K562 (cell line): ENCODE measurements at regions not wholly inside any gene's neighbourhood (a gene's known extent, or its start where the extent isn't known, plus 50 kb on each side); places are given as distances from the start of the nearest gene placed in this dataset.

ENCODE experiments used
- ATAC-seq: fragments of 200-7000 bp; cut with Tn5 transposase; 3 replicates; pipeline ENCODE4 v1.9.1; 2020; ENCODE audit warnings: moderate library complexity
- BruUV-seq: library from RNA; stranded (reverse); fragments of 400-500 nt; replicated peaks from 2 replicates; lab custom pipeline; 2021; lab: Mats Ljungman, UMichigan
- CTCF ChIA-PET: fragments of 300-600 bp; formaldehyde crosslinking; extraction: SDS; loops from one replicate; lab custom pipeline; 2021; ENCODE audit warnings: low intra/inter-chr PET ratio; lab: Yijun Ruan, JAX
- POLR2A ChIA-PET: fragments of 300-600, 350-650 bp; sonication (Branson Sonifier 250); formaldehyde crosslinking; extraction: SDS; loops from one replicate; lab custom pipeline; 2021; ENCODE audit warnings: antibody characterized with exemption, inconsistent platforms; lab: Yijun Ruan, JAX
- DNase-seq, 4 experiments: peaks; one replicate each; pipeline versions ENCODE4 v3.0.0 to v3.0.0-alpha.2; 2011 to 2018; ENCODE audit warnings: low spot score in 3 of 4, mixed read lengths in 3 of 4; ENCODE audit errors: extremely low read depth in 1 of 4
- FAIRE-seq: peaks from 2 replicates; lab custom pipeline; 2011; peaks lifted over from hg19 to GRCh38; lab: Jason Lieb, UNC
- H2AFZ ChIP-seq: 2 replicates; pipeline ENCODE4 v1.6.0; 2011; ENCODE audit warnings: low read depth, low read length, control low read depth, inconsistent platforms
- H3K27ac ChIP-seq: fragments of 200-600 bp; 3 replicates; pipeline ENCODE4 v1.8.0; 2011; ENCODE audit warnings: low read depth, mild to moderate bottlenecking, control low read depth, inconsistent platforms, low read length, moderate library complexity, mixed read lengths; ENCODE audit errors: extremely low read depth
- H3K27me3 ChIP-seq, 2 experiments: fragments of 300-600 bp in 1 of 2; 2 replicates in 1 of 2; 3 replicates in 1 of 2; pipeline versions ENCODE4 v1.6.0 to v1.8.0; 2011; ENCODE audit warnings: inconsistent platforms in 2 of 2, low read length in 2 of 2, mild to moderate bottlenecking in 1 of 2, mixed read lengths in 1 of 2, moderate library complexity in 1 of 2; ENCODE audit not compliant: control insufficient read depth in 2 of 2, insufficient read depth in 2 of 2
- H3K36me3 ChIP-seq: fragments of 300-600 bp; 3 replicates; pipeline ENCODE4 v1.8.0; 2011; ENCODE audit warnings: mild to moderate bottlenecking, low read length, inconsistent platforms; ENCODE audit not compliant: control insufficient read depth, insufficient read depth
- H3K4me1 ChIP-seq, 2 experiments: fragments of 200-600 bp in 1 of 2; replicated peaks in 1 of 2; 2 replicates in 1 of 2; 3 replicates in 1 of 2; pipeline versions ENCODE4 v1.5.1 to v1.8.0; 2011; ENCODE audit warnings: inconsistent platforms in 2 of 2, low read length in 2 of 2, mild to moderate bottlenecking in 1 of 2, mixed read lengths in 1 of 2, moderate library complexity in 1 of 2; ENCODE audit not compliant: control insufficient read depth in 2 of 2, insufficient read depth in 2 of 2
- H3K4me2 ChIP-seq: 2 replicates; pipeline ENCODE4 v1.6.1; 2011; ENCODE audit warnings: low read length, control low read depth, inconsistent platforms, mixed read lengths; ENCODE audit not compliant: insufficient read depth
- H3K4me3 ChIP-seq: fragments of 200-600 bp; sonication (generic), shearing (Covaris generic); 2 replicates; pipeline ENCODE4 v1.5.1; 2016; ENCODE audit warnings: control low read depth, inconsistent platforms
- H3K79me2 ChIP-seq: fragments of 200-600 bp; 3 replicates; pipeline ENCODE4 v1.8.0; 2011; ENCODE audit warnings: low read length, inconsistent platforms; ENCODE audit not compliant: control insufficient read depth, insufficient read depth
- H3K9ac ChIP-seq, 2 experiments: 2 replicates each; pipeline versions ENCODE4 v1.6.0 to v1.6.1; 2011; ENCODE audit warnings: low read depth in 2 of 2, low read length in 2 of 2, control low read depth in 1 of 2, inconsistent platforms in 1 of 2, mild to moderate bottlenecking in 1 of 2, mixed read lengths in 1 of 2; ENCODE audit not compliant: insufficient read depth in 1 of 2
- H3K9me1 ChIP-seq: one replicate; pipeline ENCODE4 v1.6.0; 2011; ENCODE audit warnings: inconsistent platforms, mild to moderate bottlenecking, low read length, moderate library complexity; ENCODE audit not compliant: control insufficient read depth, insufficient read depth
- H3K9me3 ChIP-seq: replicated peaks from 2 replicates; pipeline ENCODE4 v1.5.1; 2011; ENCODE audit warnings: low read depth, low read length, inconsistent platforms; ENCODE audit not compliant: control insufficient read depth, insufficient read depth
- H4K20me1 ChIP-seq: replicated peaks from 2 replicates; pipeline ENCODE4 v1.6.1; 2011; ENCODE audit warnings: low read length, inconsistent platforms, mixed read lengths; ENCODE audit not compliant: control insufficient read depth, insufficient read depth
- CHD4 ChIP-seq: fragments of 200-600 bp; sonication (generic); IDR thresholded peaks from 3 replicates; pipeline ENCODE4 v1.6.1; 2012; ENCODE audit warnings: low read depth, mild to moderate bottlenecking, mixed read lengths, low read length, inconsistent platforms; ENCODE audit not compliant: insufficient read depth, insufficient replicate concordance, poor library complexity, severe bottlenecking
- ESRRB ChIP-seq: fragments of 250-450 bp; sonication (Bioruptor Pico); IDR thresholded peaks from 2 replicates; pipeline ENCODE4 v1.5.0; 2020; ENCODE audit warnings: mild to moderate bottlenecking, moderate library complexity, borderline replicate concordance
- HDAC1 ChIP-seq, 2 experiments: fragments of 450-650 bp; IDR thresholded peaks; 2 replicates each; pipeline ENCODE4 v1.6.1; 2016 to 2017; ENCODE audit warnings: inconsistent platforms in 1 of 2, mild to moderate bottlenecking in 1 of 2, moderate library complexity in 1 of 2
- HMG20A ChIP-seq: fragments of 450-650 bp; formaldehyde crosslinking; conservative IDR thresholded peaks from 2 replicates; pipeline ENCODE4 v1.4.0; 2020; ENCODE audit warnings: mild to moderate bottlenecking, mixed read lengths
- HSF4 ChIP-seq: fragments of 250-450 bp; sonication (Bioruptor Pico); IDR thresholded peaks from 2 replicates; pipeline ENCODE4 v2.1.2; 2022; ENCODE audit warnings: mild to moderate bottlenecking, moderate library complexity, borderline replicate concordance
- KAT2B ChIP-seq: IDR thresholded peaks from one replicate; pipeline ENCODE4 v1.6.1; 2012; ENCODE audit warnings: low read depth, mild to moderate bottlenecking, control low read depth, inconsistent platforms, low read length, moderate library complexity
- MAZ ChIP-seq, 2 experiments: fragments of 450-650 bp in 1 of 2; sonication (generic) in 1 of 2; formaldehyde crosslinking; IDR thresholded peaks in 1 of 2; conservative IDR thresholded peaks in 1 of 2; 2 replicates each; pipeline versions ENCODE4 v1.4.0 to v1.5.0; 2020; ENCODE audit warnings: mild to moderate bottlenecking in 1 of 2, missing genetic modification reagents in 1 of 2
- MYNN ChIP-seq, 2 experiments: sonication (generic); formaldehyde crosslinking in 1 of 2; IDR thresholded peaks; 2 replicates each; pipeline versions ENCODE4 v1.5.0 to v1.6.1; 2016 to 2020; ENCODE audit warnings: antibody characterized with exemption in 1 of 2, missing genetic modification reagents in 1 of 2
- NFATC3 ChIP-seq: fragments of 450-650 bp; IDR thresholded peaks from 2 replicates; pipeline ENCODE4 v1.6.1; 2017; ENCODE audit warnings: mild to moderate bottlenecking
- NR0B1 ChIP-seq: fragments of 450-650 bp; IDR thresholded peaks from one replicate; pipeline ENCODE4 v1.6.1; 2018; ENCODE audit warnings: mild to moderate bottlenecking, moderate library complexity; ENCODE audit not compliant: partially characterized antibody
- NR1H2 ChIP-seq: sonication (generic); formaldehyde crosslinking; IDR thresholded peaks from 2 replicates; pipeline ENCODE4 v1.4.0; 2020; ENCODE audit warnings: mild to moderate bottlenecking, missing genetic modification reagents
- RBM17 ChIP-seq: fragments of 200-400 bp; formaldehyde crosslinking; IDR thresholded peaks from 2 replicates; pipeline ENCODE4 v1.6.1; 2017; ENCODE audit warnings: low read depth, mild to moderate bottlenecking, low read length, borderline replicate concordance
- TOE1 ChIP-seq, 2 experiments: fragments of 450-650 bp in 1 of 2; sonication (generic) in 1 of 2; formaldehyde crosslinking in 1 of 2; IDR thresholded peaks; 2 replicates each; pipeline versions ENCODE4 v1.7.1 to v1.8.0; 2016 to 2022; ENCODE audit warnings: borderline replicate concordance in 2 of 2, mild to moderate bottlenecking in 2 of 2, antibody characterized with exemption in 1 of 2, inconsistent platforms in 1 of 2, low read depth in 1 of 2, missing genetic modification reagents in 1 of 2, moderate library complexity in 1 of 2
- ZNF561 ChIP-seq: fragments of 450-650 bp; formaldehyde crosslinking; conservative IDR thresholded peaks from 2 replicates; pipeline ENCODE4 v1.4.0; 2020; ENCODE audit warnings: mild to moderate bottlenecking, moderate library complexity
- WGBS: fragments of 100-300 bp; shearing (Covaris generic); methylation state at CpG from one replicate; pipeline ENCODE4 v1.1.6; 2016; ENCODE audit warnings: low coverage, mixed read lengths; ENCODE audit not compliant: insufficient coverage; ENCODE audit errors: missing lambda C conversion rate; 5-methylcytosine and 5-hydroxymethylcytosine counted together
- in situ Hi-C: fragments of 300-500 bp; cut with MboI; formaldehyde crosslinking; loops from 4 replicates; pipeline ENCODE4 v1.15.0; 2018; ENCODE audit warnings: inconsistent platforms, mixed read lengths
- intact Hi-C: fragments of 100-400 bp; cut with micrococcal nuclease; formaldehyde crosslinking; loops from 2 replicates; pipeline ENCODE4 v1.14.2; 2022
- TF ChIP-seq, protein P1 (sequence below): fragments of 250-450 bp; sonication (Bioruptor Pico); IDR thresholded peaks from 2 replicates; pipeline ENCODE4 v1.5.0; 2020; ENCODE audit warnings: mild to moderate bottlenecking
- TF ChIP-seq, protein P2 (sequence below): IDR thresholded peaks from 2 replicates; pipeline ENCODE4 v1.6.1; 2011; ENCODE audit not compliant: insufficient read length; ENCODE audit errors: extremely low read depth

GRCh38 chr18:25560369-25560768, 208.4 kb upstream of the ZNF521 start:
- Histone ChIP-seq H3K9ac (no peak overlapping the region), H2AFZ (no peak overlapping the region), H3K4me1 (no peaks in the 10 kb centered on the region), H3K4me3 (no peak overlapping the region), H3K27ac (no peak overlapping the region), H3K4me2 (no peak overlapping the region), H3K27me3 (no peaks in the 10 kb centered on the region), H3K36me3 (no peaks in the 10 kb centered on the region), H4K20me1 (no peaks in the 10 kb centered on the region), H3K9me1 (no peaks in the 10 kb centered on the region), H3K79me2 (no peaks in the 10 kb centered on the region), H3K9me3 (no peaks in the 10 kb centered on the region)
- 2% methylated on average over 4 of the region's 4 CpGs for WGBS
- no peak for ATAC-seq
- intact Hi-C loops, result loop anchor here (5.0 kb wide), 1 partner anchor 337 kb away; no protein-coding TSS in a partner anchor
- POLR2A ChIA-PET, result interaction anchor here (1.0 kb wide), 1 partner anchor 33 kb away, joined by 4 read pairs; no protein-coding TSS in a partner anchor
- CTCF ChIA-PET, result no interaction called here
- in situ Hi-C loops, result no loop called here
- FAIRE-seq, result no peak
- DNase-seq, result no peak
- no TSS peak for BruUV-seq
- no peak for TF ChIP-seq HMG20A (CRISPR knock-in tag)
- TF ChIP-seq, protein P1, sequence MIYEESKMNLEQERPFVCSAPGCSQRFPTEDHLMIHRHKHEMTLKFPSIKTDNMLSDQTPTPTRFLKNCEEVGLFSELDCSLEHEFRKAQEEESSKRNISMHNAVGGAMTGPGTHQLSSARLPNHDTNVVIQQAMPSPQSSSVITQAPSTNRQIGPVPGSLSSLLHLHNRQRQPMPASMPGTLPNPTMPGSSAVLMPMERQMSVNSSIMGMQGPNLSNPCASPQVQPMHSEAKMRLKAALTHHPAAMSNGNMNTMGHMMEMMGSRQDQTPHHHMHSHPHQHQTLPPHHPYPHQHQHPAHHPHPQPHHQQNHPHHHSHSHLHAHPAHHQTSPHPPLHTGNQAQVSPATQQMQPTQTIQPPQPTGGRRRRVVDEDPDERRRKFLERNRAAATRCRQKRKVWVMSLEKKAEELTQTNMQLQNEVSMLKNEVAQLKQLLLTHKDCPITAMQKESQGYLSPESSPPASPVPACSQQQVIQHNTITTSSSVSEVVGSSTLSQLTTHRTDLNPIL (CRISPR knock-in tag), result no peak
- no peak for TF ChIP-seq MYNN (IDR thresholded peaks at IDR 0.05)
- TF ChIP-seq MYNN (CRISPR knock-in tag; IDR thresholded peaks at IDR 0.05), result no peak
- TF ChIP-seq ZNF561 (CRISPR knock-in tag), result no peak
- TF ChIP-seq CHD4, result no peak
- TF ChIP-seq NR0B1, result no peak
- TF ChIP-seq TOE1 (IDR thresholded peaks at IDR 0.05; ENCODE audit: borderline replicate concordance), result no peak
- TF ChIP-seq TOE1 (CRISPR knock-in tag; IDR thresholded peaks at IDR 0.05; ENCODE audit: borderline replicate concordance, low read depth), result no peak
- TF ChIP-seq, protein P2, sequence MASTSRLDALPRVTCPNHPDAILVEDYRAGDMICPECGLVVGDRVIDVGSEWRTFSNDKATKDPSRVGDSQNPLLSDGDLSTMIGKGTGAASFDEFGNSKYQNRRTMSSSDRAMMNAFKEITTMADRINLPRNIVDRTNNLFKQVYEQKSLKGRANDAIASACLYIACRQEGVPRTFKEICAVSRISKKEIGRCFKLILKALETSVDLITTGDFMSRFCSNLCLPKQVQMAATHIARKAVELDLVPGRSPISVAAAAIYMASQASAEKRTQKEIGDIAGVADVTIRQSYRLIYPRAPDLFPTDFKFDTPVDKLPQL, result no peak
- no peak for TF ChIP-seq NR1H2 (CRISPR knock-in tag)
- no peak for TF ChIP-seq NFATC3
- TF ChIP-seq ESRRB, result no peak
- no peak for TF ChIP-seq HSF4
- no peak for TF ChIP-seq HDAC1 (IDR thresholded peaks at IDR 0.05)
- TF ChIP-seq KAT2B, result no peak
- TF ChIP-seq RBM17, result no peak
- no peak for TF ChIP-seq MAZ (CRISPR knock-in tag; conservative IDR thresholded peaks at IDR 0.05 in 1 of 2, IDR thresholded peaks at IDR 0.05 in 1 of 2)
